22Rv1 (cell line): ENCODE measurements at regions not wholly inside any gene's neighbourhood (a gene's known extent, or its start where the extent isn't known, plus 50 kb on each side); places are given as distances from the start of the nearest gene placed in this dataset.

Experiments used
- CTCF ChIP-seq: fragments of 450-650 bp; IDR thresholded peaks from 2 replicates; pipeline ENCODE4 v1.5.1; 2017; ENCODE audit warnings: mild to moderate bottlenecking
- ZFX ChIP-seq: fragments of 450-650 bp; IDR thresholded peaks from 2 replicates; pipeline ENCODE4 v1.6.1; 2017; ENCODE audit warnings: antibody characterized with exemption, borderline replicate concordance

- TF ChIP-seq CTCF (no peak), ZFX (no peak)
Observed at GRCh38 chr20:62532921-62533320, 57.1 kb upstream of the GATA5 start.
